ENCODE measurements at regions not wholly inside any gene's neighbourhood (a gene's known extent, or its start where the extent isn't known, plus 50 kb on each side); places are given as distances from the start of the nearest gene placed in this dataset.
A peak's percentile ranks its signal among the peaks of the same experiment; 100 is the strongest.
"Not testable (repeated sequence)": the region's sequence is repeated elsewhere in the genome, so short reads cannot be mapped to it uniquely, and the experiment has no call there.

DNA sequence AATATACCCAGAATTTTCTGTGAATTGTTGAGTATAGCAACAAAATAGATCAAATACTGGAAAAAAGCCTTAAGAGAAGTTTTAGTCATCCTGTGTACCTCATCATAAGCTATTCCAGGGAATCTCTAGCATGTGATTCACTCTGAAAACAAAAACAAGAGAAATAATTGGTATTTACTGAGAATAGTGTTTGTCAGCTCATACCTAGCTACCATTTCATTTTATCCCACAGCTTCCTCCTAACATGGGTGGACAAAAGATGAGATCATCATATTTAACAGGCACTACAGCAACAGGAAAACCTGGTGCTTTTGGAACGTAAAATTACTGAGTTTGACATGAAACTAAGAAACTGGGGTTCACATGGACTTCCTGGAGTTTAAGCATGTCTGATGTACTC, 753.5 kb upstream of the NECTIN3 start:
- no peak for DNase-seq (ENCODE audit: low read depth)

DNA sequence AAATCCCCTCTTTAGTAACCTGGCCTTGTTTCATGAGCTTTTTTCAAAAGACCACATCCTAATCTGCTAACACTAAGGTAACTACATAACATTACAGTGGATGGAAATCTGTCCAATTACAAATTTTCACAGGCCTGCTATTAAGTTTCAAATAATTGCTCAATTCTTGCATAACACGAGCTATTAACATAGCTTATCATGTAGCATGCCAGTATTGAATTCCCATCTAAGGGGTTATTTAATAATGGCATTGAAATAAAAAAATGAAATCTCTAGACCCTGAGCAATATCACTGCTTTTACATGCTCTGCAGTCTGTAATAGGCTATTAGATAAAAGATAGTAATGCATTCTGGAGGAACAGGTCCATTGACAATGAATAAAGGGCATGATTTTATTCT, 748.3 kb upstream of the NECTIN3 start:
- DNase-seq (ENCODE audit: low read depth), result no peak

DNA sequence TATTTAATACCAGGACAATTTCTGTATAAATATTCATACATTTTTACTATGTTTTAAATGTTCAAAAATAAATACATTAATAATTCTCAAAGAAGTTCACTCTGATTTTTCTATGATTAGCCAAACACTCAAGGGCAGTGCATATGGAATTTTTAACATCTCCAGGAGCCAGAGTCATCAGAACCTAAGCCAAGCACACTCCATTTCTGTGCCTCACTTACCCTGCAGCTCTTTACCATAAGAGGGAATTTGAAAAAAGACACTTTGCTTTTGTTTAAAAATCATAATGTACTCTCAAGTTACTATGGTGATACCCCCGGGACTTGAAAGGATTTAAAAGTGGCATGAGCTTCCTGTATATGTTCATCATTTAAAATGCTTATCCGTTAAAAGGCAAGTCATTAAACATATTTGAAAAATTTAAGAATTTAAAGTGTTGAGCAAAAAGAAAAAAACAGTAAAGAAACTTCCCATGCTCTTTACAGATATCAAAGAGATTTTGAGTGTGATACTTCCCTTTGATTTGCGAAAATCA, 747.4 kb upstream of the NECTIN3 start:
- no peak for DNase-seq (ENCODE audit: low read depth)

DNA sequence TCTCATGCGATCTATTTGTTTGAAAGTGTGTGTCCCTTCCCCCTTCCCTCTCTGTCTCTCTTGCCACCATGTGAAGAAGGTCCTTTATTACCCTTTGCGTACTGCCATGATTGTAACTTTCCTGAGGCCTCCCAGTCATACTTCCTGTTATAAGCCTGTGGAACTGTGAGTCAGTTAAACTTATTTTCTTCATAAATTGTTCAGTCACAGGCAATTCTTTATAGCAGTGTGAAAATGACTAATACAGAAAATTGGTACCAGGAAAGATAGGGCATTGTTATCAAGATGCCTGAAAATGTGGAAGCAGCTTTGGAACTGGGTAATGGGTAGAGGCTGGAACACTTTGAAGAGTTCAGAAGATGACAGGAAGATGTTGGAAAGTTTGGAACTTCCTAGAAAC, 743.7 kb upstream of the NECTIN3 start:
- peak; percentile 33 for DNase-seq (ENCODE audit: low read depth)

DNA sequence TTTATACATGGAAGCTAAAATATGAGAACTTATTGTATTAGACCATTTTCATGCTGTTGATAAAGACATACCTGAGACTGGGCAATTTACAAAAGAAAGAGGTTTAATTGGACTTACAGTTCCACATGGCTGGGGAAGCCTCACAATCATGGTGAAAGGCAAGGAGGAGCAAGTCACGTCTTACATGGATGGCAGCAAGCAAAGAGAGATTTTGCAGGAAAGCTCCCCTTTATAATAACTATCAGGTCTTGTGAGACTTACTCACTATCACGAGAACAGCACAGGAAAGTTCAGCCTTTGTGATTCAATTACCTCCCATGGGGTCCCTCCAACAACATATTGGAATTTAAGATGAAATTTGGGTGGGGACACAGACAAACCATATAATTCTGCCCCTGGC, 740.1 kb upstream of the NECTIN3 start:
- not testable (repeated sequence) for DNase-seq (ENCODE audit: low read depth)

DNA sequence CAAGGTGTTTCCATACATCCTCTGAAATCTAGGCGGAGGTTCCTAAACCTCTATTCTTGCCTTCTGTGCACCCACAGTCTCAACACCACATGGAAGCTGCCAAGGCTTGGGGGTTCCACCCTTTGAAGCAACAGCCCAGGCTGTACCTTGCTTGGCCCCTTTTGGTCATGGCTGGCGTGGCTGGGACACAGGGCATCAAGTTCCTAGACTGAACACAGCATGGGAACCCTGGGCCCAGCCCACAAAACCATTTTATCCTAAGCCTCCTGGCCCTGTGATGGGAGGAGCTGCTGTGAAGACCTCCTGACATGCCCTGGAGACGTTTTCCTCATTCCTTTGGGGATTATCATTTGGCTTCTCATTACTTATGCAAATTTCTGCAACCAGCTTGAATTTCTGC, 739.0 kb upstream of the NECTIN3 start:
- no peak for DNase-seq (ENCODE audit: low read depth)

DNA sequence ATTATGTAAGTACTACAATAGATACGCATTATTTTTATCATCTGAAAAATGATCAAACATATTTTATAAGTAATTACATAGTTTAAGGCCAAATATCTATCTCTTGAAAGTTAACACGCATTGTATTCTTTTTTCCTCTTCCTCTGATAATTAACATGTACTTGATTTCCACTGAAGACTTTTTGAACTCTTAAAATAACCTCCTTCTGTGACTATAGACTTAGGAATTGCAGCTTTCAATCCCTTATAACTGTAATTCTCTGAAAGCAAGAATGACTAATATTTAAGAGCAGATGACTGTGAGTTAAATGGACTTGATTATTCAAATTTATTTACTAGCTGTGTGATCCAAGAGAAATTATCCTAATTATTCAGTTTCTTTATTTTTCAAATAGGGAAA, 730.6 kb upstream of the NECTIN3 start:
- peak; percentile 23 for DNase-seq (ENCODE audit: low read depth)

DNA sequence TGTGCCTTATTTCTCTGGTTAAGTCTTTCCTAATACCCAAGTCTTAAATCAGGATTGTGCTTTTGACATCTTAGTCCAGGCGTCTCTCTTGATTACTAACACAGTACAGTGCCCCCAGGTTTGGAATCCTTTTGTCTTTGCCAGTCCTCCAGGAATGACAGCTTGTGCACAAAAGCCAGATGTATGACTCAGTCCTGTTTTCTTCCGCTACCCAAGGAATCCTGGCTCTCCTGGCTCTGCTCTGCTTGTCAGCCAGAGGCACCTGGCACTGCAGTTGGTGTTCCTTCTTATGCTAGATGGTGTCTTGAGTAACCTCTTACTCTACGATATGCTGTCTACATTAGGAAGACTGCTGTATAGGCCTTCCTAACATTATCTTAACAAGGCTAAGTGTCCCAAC, 728.2 kb upstream of the NECTIN3 start:
- DNase-seq (ENCODE audit: low read depth), result peak; percentile 84

DNA sequence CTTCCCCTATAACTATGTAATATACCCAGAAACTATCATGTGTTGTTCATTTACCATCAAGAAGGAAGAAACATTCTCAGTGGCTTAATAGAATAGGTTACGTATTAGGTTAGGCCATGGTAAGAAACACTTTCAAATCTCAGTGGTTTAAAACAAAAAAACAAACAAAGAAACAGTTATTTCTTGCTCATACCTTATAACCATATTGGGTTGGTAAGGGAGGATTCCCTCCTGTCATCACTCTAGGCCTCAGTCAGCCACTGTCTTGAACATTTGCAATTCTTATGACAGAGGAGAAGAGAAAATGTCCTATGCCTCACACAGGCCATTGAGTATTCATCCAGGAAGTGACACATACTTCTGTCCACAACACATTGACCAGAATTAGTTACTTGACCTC, 727.7 kb upstream of the NECTIN3 start:
- peak; percentile 53 for DNase-seq (ENCODE audit: low read depth)

DNA sequence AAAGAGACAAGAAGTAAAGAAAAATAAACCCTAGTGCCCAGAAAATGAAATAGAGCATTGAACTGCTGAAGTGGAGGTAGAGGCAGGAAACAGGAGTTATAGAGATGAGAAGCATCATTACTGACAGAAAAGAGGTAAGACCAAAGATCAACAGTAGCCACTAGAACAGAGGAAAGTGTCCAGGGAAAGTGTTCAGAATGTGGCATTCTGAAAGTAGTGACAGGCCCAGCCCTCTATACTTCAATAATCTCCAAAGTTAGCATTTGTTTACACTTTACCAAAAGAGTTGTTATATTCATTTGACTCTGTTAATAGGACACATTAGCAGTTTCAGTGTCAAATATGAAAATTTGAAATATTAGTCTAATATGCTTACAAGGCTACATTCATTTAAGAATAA, 727.1 kb upstream of the NECTIN3 start:
- no peak for DNase-seq (ENCODE audit: low read depth)

DNA sequence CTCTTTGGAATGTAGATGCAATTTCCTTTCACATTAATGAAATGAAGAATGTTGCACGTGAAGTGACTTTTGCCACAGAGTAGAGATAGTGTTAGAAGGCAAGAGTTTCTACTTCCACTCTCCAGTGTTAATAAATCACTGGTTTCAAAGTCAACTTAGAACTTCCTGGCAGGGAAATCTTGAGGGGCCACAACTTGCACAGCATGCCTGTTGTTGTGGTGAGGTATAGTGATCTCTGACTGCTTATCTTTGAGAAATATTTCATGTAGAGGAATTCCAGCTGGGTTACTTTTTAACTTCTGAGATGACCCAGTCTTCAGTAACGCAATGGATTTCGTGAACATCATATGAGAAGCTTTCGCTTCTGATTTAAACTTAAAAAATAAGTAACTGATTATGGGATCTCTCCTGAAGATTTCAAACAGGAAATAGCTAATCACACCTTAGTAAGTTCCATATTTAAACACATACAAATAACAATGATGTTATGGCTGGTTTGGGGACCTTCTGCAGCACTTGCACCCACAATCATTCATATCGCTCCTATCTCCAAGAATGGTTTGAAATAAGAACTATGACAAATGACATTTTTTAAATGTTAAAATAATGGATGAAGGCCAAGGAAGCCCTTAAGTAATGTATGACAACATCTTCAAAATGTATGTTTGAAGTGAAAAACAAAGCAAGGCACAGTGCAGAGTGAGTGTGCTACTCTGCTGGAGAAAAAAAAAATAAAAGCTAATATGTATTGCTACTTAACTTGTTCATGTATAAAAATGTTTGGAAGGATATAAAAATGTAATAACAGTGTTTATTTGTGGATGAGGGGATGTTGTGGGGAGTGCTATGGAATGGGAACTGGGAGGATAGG, 726.5 kb upstream of the NECTIN3 start:
- no peak for DNase-seq (ENCODE audit: low read depth)

DNA sequence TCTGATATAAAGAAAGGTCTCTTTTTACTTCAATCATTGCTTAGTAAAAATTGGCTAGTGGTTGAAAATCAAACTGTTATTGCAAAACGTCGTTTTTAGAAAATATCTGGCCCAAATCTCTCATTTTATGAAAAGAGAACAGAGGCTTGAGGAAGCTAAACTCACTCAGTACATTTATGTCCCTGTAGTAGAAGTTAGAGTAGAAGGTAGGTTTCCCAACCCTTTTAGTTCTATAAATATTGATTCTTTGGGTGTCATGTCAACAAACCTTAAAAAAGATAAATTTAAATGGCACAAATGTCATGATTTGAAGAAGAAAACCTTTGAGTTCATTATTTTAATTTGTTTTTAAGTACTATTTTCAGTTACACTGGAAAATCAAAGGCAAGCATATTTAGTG, 722.3 kb upstream of the NECTIN3 start:
- DNase-seq (ENCODE audit: low read depth), result no peak

DNA sequence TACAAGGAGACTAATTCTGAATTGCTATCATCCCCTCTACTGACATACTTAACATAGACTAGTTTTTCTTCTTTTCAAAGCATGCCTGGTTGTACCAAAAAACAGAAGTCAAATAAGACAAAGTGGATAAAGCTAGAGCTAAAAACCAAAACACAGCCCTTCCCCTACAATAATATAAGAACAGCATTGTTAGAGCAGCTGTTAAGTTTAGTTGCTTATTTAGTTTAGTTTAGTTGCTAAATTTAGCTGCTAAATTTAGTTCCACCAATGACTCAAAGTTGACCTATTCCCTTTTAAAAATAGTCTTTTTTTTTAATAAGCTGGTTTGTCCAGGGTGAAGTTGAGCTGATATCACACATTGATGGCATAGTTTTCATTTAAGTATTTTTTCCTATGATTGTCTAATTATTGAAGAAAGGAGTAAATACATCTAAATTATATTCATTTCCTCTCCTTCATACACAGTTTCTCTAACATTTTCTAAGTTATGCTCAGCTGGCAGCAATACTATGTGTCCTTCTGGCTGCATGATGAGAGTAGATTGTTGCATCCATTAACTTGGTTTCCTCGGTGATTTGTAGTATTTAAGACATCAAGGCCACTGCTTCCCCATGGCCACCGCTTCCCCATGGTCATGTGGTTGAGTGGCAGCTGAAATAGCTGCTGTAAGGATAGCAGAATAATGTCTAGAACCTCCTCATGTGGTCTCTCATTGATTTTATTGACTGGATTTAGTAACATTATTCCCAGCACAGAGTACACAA, 718.6 kb upstream of the NECTIN3 start:
- DNase-seq (ENCODE audit: low read depth), result peak; percentile 15

DNA sequence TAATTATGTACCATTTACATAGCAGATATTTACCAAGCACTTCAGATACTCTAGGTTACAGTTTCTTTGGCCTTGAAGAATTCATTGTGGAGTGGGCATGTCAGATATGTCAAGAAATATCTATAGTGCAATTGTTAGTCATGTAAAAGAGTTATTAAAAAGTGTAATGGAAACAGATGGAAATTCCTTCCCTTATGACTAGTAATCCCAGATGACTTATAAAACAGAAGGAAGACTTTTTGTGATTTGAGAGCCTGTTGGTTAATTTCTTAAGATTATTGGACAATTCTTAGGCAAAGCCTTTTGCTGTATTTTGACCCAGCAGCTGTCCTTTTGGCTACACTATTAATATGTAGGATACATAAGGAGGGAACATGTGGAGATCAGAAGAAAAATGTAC, 708.9 kb upstream of the NECTIN3 start:
- no peak for DNase-seq (ENCODE audit: low read depth)

DNA sequence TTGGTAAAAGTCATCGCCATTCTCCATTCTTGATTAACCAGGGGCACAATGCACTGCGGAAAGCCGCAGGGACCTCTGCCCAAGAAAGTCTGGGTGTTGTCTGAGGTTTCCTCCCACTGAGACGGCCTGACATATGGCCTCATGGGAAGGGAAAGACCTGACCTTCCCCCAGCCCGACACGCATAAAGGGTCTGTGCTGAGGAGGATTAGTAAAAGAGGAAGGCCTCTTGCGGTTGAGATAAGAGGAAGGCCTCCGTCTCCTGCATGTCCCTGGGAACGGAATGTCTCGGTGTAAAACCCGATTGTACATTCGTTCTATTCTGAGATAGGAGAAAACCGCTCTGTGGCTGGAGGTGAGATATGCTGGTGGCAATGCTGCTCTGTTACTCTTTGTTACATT, 704.3 kb upstream of the NECTIN3 start:
- not testable (repeated sequence) for DNase-seq (ENCODE audit: low read depth)

DNA sequence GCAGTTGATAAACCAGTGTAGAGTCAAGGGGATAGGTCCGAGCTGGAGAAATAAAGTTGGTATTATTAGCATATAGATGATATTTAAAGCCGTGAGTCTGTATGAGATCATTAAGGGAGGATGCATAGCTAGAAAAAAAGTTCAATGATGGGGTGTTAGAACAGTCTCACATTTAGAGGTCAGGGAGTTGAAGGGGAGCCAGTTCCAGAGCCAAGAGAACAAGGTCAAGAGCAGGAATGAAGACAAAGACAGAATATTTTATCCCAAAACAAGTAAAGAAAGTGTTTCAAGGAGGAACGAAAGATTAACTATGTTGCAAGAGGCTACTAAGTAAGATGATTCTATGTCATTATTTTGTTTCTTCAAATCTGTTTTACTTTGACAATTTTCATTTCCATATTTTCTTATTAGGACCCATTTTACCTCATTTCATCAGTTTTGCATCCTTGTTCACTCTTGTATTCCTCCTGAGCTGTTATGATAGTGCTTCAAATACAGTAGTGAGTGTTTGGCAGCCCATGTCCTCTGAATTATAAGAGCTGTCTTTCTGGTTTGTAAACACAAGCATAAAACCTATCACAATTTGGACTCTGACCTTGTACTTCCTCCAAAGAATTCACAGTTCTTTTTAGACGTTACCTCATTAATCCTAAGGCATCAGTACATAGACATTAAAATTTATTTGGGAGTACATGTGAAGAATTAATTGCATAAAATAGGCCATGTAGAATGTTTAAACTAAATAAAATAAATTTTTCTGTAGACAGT, 695.7 kb upstream of the NECTIN3 start:
- no peak for DNase-seq (ENCODE audit: low read depth)

DNA sequence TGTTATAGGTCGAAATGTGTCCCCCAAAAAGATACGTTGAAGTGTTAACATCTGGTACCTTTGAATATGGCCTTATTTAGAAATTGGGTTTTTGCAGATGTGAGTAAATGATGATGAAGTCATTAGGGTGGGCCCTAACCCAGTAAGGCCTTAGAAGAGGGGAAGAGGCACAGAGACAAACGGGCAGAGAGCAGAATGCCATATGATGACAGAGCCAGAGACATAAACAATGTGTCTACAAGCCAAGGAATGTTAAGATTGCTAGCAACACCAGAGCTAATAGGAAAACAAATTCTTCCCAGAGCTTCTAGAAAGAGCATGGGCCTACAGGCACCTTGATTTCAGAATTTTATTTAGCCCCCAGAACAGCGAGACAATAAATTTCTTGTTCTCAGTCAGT, 693.1 kb upstream of the NECTIN3 start:
- DNase-seq (ENCODE audit: low read depth), result no peak

DNA sequence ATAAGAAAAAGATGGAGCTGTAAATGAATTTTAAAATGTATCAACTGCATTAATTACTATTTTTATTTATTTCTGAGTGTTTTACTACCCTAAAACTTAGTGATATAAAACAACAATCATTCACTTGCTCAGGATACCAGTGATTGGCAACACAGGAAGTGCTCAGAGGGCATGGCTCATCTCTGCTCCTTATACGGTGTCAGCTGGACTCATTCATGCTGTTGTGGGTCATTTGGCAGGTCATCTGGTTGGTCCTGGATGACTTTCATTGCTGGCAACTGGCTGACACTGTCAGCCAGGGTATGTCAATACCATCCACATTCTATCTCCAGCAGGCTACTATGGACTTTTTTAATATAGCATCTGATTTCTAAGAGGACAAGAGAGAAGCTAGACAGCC, 689.6 kb upstream of the NECTIN3 start:
- DNase-seq (ENCODE audit: low read depth), result peak; percentile 9

DNA sequence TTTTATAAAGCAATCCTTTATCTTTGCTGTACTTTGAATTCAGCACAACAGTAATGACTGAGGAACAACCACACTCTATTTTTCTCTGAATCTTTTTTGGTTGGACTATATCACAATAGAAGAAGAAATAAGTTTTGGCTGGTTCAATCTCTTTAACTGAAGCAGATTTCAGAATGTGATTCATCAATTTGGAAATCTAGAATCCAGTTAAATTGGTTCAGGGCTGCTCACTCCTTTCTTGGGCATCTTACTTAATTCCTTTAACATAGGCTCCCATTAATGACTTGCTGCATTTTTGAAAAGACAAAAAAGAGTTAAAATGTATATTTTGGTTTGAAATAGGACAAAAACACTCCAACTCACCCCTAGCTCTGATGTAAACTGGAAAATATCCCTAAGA, 688.3 kb upstream of the NECTIN3 start:
- no peak for DNase-seq (ENCODE audit: low read depth)

DNA sequence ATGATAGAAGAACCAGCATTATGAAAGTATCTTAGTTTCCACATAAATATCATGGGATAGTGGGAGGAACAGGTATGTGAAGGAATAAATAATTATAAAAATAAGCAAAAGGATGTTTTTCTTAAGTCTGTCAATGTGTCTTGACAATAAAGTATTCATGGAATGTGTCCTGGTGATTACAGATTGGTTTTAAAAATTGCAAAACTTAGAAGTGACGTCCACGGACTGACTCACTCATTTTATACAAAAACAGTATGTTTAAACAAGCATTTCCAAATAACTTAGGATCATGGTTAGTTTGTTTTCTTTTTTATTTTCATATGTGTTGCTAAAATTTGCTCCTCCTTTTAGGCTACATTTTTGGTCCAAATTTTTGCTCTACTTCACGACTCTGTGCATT, 687.0 kb upstream of the NECTIN3 start:
- DNase-seq (ENCODE audit: low read depth), result peak; percentile 31

DNA sequence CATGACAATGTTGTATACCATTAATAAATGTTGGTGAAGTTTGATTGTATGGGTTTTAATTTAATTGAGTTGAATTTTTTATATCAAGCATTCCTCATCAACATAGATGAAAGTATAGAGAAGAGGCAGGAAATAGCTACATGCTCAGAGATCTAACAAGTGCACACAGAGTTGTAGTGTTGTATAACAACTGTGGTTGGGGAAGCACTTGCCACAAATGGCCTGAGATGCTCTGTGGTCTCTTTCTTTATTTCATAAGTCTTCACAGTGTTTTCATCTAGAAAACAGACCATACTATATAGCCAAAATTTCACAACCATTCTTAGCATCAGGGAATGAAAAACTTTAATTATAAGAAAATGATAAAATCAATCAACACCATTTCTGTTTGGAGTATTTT, 682.6 kb upstream of the NECTIN3 start:
- DNase-seq (ENCODE audit: low read depth), result no peak

DNA sequence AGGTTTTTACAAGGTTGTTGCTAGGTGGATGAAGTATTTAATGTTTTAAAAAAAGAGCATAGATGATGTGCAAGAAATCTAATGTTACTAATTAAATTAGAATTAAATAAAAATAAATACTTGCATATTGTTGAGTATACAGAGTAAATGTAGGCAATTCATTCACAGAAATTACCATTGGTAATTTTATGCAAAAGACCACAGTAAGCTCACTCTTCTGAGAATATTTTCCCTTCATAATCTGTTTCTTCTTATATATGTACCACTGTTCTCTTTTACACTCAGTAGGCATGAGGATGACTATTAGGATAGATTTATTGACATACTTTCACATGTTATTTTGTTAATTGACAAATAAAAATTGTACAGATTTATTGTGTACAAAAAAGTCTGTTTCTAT, 681.2 kb upstream of the NECTIN3 start:
- no peak for DNase-seq (ENCODE audit: low read depth)

Measured in RPMI7951 (cell line).